ENCODE measurements at regions not wholly inside any gene's neighbourhood (a gene's known extent, or its start where the extent isn't known, plus 50 kb on each side); places are given as distances from the start of the nearest gene placed in this dataset.

- Histone ChIP-seq H4K20me1 (ENCODE audit: low read depth, low read length) (no peaks in the 10 kb centered on the region), H3K4me2 (ENCODE audit: low read depth, low read length, poor library complexity, severe bottlenecking) (no peak overlapping the region), H3K9ac (ENCODE audit: low read length) (no peak overlapping the region), H3F3A (ENCODE audit: insufficient read depth) (no peaks in the 10 kb centered on the region), H3K4me3 (ENCODE audit: insufficient read depth, low read length, poor library complexity, severe bottlenecking) (no peak overlapping the region), H3K27me3 (ENCODE audit: low read length) (no peaks in the 10 kb centered on the region), H3K36me3 (ENCODE audit: low read length) (no peaks in the 10 kb centered on the region), H3K9me3 (ENCODE audit: insufficient read depth, low read length) (no peaks in the 10 kb centered on the region), H3K79me2 (ENCODE audit: insufficient read depth, low read length) (no peaks in the 10 kb centered on the region), H2AFZ (ENCODE audit: low read depth, low read length, severe bottlenecking) (no peak overlapping the region), H3K27ac (ENCODE audit: low read depth, low read length) (no peak overlapping the region), H3K9me2 (replicated peaks; ENCODE audit: insufficient read depth, low read length) (no peaks in the 10 kb centered on the region)
- TF ChIP-seq EZH2phosphoT487 (conservative IDR thresholded peaks at IDR 0.05; ENCODE audit: low read length) = no peak
- TF ChIP-seq, protein P1, sequence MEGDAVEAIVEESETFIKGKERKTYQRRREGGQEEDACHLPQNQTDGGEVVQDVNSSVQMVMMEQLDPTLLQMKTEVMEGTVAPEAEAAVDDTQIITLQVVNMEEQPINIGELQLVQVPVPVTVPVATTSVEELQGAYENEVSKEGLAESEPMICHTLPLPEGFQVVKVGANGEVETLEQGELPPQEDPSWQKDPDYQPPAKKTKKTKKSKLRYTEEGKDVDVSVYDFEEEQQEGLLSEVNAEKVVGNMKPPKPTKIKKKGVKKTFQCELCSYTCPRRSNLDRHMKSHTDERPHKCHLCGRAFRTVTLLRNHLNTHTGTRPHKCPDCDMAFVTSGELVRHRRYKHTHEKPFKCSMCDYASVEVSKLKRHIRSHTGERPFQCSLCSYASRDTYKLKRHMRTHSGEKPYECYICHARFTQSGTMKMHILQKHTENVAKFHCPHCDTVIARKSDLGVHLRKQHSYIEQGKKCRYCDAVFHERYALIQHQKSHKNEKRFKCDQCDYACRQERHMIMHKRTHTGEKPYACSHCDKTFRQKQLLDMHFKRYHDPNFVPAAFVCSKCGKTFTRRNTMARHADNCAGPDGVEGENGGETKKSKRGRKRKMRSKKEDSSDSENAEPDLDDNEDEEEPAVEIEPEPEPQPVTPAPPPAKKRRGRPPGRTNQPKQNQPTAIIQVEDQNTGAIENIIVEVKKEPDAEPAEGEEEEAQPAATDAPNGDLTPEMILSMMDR (IDR thresholded peaks at IDR 0.05; ENCODE audit: insufficient read depth, low read length, poor library complexity, severe bottlenecking) = no peak
Observed at GRCh38 chr4:137283737-137284136, 248.6 kb downstream of the PCDH18 start.

DNA sequence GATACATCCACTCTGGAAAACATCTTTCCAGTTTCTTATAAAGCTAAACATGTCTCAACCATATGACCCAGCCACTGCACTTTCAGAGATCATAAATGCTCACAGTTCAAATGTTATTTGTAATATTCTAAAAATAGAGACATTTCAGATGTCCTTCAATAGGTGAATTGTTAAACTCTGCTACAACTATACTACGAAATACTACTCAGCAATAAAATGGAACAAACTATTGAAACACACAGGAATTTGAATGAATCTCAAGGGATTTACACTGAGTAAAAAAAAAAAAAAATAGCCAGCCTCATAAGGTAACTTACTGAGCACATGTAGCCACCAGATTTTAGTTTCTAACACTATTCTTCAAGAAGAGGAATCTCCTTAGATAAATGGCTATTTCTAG is 253.9 kb downstream of the PCDH18 start:
- Histone ChIP-seq H2AFZ (ENCODE audit: low read depth, low read length, severe bottlenecking) (no peak overlapping the region), H3K4me3 (ENCODE audit: insufficient read depth, low read length, poor library complexity, severe bottlenecking) (no peak overlapping the region), H3K9me2 (replicated peaks; ENCODE audit: insufficient read depth, low read length) (no peaks in the 10 kb centered on the region), H3K9ac (ENCODE audit: low read length) (no peak overlapping the region), H3K36me3 (ENCODE audit: low read length) (no peaks in the 10 kb centered on the region), H4K20me1 (ENCODE audit: low read depth, low read length) (no peaks in the 10 kb centered on the region), H3K9me3 (ENCODE audit: insufficient read depth, low read length) (no peaks in the 10 kb centered on the region), H3K27ac (ENCODE audit: low read depth, low read length) (no peak overlapping the region), H3K4me2 (ENCODE audit: low read depth, low read length, poor library complexity, severe bottlenecking) (no peak overlapping the region), H3F3A (ENCODE audit: insufficient read depth) (no peaks in the 10 kb centered on the region), H3K27me3 (ENCODE audit: low read length) (no peaks in the 10 kb centered on the region), H3K79me2 (ENCODE audit: insufficient read depth, low read length) (no peaks in the 10 kb centered on the region)
- no peak for TF ChIP-seq EZH2phosphoT487 (conservative IDR thresholded peaks at IDR 0.05; ENCODE audit: low read length)
- TF ChIP-seq, protein P1 (IDR thresholded peaks at IDR 0.05; ENCODE audit: insufficient read depth, low read length, poor library complexity, severe bottlenecking) = no peak

DNA sequence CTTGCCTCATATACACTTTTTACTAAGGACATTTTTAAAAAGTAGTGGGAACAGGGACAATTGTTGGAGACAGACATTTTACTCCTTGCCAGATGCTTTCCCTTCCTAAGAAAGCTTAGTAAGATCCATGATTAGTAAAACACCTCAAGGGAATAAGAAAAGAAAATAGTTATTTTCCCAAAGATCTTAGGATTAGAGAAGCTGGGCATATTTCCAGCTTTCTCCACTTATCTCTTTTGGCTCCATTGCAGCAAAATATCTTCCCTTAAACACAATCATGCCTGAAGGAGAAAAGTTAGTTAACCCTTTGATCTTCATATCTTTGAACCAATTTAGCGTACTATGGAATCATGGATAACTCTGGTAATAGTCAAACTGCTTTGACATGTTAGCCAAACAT is 257.9 kb downstream of the PCDH18 start:
- Histone ChIP-seq H3K79me2 (ENCODE audit: insufficient read depth, low read length) (no peaks in the 10 kb centered on the region), H3K9ac (ENCODE audit: low read length) (no peak overlapping the region), H3K36me3 (ENCODE audit: low read length) (no peaks in the 10 kb centered on the region), H3K9me2 (replicated peaks; ENCODE audit: insufficient read depth, low read length) (no peaks in the 10 kb centered on the region), H3K27me3 (ENCODE audit: low read length) (no peaks in the 10 kb centered on the region), H2AFZ (ENCODE audit: low read depth, low read length, severe bottlenecking) (no peak overlapping the region), H3K27ac (ENCODE audit: low read depth, low read length) (no peak overlapping the region), H3K4me2 (ENCODE audit: low read depth, low read length, poor library complexity, severe bottlenecking) (no peak overlapping the region), H3F3A (ENCODE audit: insufficient read depth) (no peaks in the 10 kb centered on the region), H4K20me1 (ENCODE audit: low read depth, low read length) (no peaks in the 10 kb centered on the region), H3K4me3 (ENCODE audit: insufficient read depth, low read length, poor library complexity, severe bottlenecking) (no peak overlapping the region), H3K9me3 (ENCODE audit: insufficient read depth, low read length) (no peaks in the 10 kb centered on the region)
- TF ChIP-seq, protein P1 (IDR thresholded peaks at IDR 0.05; ENCODE audit: insufficient read depth, low read length, poor library complexity, severe bottlenecking) = no peak
- no peak for TF ChIP-seq EZH2phosphoT487 (conservative IDR thresholded peaks at IDR 0.05; ENCODE audit: low read length)

Data from SU-DHL-6 (cell line).